AG08396 (cell line): ENCODE measurements at regions not wholly inside any gene's neighbourhood (a gene's known extent, or its start where the extent isn't known, plus 50 kb on each side); places are given as distances from the start of the nearest gene placed in this dataset.

Source experiments
- DNase-seq: peaks from one replicate; pipeline ENCODE4 v3.0.0; 2012; ENCODE audit warnings: low spot score, mixed read lengths

DNA sequence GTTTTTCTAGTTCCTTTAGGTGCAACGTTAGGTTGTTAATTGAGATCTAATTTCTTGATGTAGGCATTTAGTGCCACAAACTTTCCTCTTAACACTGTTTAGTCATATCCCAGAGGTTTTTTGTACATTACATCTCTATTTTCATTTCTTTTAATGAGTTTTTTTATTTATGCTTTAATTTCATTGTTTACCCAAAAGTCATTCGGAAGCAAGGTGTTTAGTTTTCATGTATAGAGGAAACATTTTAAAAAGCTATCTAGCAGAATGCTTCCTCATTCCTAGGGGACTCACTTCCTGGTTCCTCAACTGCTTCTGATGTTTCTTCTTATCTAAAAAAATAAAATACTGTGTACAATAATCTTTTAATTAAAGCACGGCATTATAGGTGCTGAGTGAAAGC is 307.2 kb upstream of the CAMK1G start:
- DNase-seq: no peak

DNA sequence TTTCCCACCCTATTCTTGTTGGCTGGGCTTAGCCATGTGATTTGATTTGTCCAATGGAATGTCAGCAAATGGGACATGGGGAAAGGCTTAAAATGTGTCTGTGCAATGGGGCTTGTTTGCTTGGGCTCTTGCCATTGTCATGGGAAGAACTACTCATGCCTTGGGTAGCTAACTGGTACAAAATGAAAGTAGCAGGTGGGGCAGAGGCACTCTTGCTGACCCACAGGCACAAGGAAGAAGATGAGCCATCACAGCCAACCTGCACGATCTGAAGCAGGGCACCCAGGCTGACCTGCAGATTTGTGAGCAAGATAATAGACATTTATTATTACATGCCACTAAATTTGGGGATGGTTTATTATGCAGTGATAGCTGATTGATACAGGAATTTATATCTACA is 305.9 kb upstream of the CAMK1G start:
- no peak for DNase-seq

DNA sequence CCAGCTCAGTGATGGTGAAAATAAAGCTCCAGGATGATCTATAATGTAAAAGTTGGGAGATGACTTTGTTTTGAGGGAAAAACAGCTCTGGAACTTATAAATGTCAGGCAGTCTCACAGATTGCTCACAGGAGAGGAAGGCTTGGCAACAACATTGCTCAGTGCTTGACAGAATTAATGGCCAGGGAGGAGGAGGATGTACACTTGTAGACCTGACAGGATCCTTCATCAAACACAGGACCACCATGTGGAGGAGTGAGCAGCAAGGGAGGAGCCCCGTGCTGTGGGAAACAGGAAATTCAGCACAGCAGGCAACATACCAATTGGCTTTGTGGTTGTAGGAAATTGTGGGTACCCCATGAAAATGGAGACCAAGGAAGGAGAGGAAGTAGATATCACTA is 291.8 kb upstream of the CAMK1G start:
- no peak for DNase-seq

DNA sequence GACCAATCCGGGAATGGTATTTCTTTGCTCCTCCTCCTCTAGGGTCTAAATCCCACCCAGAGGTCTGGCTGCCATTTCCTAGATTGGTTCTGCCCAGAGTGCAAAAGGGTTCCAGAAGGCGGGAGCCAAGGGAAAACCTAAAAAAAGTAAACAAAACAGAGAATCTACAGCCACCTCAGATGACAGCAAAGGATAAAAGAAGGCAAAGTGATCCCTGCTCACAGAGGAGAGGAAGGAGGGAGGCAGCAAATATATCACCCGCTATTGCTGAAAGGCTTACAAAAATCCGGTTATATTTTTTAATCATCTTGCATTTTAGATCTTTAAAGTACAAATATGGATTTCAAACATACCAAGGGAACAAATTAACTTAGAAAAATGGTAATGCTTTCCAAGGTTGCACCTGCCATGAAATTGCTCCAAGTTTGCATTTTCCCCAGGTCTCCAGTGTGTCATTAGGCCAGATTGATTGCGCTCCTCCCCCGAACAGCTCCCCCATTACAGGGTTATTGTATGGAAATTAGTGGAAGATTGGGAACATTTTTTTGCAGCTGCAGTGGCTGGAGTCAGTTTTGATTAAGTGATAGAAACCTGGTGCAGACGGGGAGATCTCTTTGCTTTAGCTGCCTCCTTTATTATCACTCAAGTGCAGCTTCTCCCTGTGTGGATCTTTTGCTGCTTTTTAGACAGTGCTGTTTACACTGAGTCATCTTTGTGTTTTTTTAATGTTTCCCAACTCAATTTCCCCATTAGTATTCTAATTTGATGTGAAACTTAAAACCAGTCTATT is 280.5 kb upstream of the CAMK1G start:
- no peak for DNase-seq

- DNase-seq: no peak
These were observed 279.3 kb upstream of the CAMK1G start for GRCh38 chr1:209304166-209304565.

DNA sequence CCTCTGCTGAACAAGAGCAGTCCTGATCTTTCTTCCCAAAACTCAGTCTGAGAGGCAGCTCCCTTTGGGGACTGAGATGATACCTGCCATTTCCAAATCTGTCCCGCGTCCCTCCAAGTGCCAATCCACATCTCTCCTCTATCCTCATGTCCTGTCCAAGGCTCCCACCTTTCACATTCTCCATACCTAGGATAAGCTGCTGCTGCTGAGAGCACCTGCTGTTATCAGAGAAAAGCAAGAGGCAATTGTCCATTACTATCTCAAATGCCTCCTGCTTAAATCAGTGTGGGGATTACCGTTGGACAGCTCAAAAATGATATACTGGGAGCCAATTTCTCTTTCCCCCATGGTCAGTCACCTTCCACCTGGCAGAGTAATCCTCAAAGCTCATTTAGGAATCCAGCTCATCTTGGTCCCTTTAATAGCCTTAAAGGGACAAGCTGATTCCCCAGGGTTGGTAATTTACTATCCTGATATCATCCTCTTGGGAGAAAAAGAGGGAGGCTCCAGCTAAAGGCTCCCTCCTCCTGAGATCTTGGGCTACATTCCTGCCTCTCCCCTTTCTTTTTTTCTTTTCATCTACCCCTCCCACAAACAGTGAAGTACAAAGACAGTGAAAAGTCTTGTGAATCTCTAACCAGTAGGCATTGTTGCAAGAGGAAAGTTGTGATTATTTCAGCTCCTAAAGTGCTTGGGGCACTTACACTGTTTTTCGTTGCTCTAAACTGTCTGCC is 278.1 kb upstream of the CAMK1G start:
- no peak for DNase-seq

- no peak for DNase-seq
These were observed 275.7 kb upstream of the CAMK1G start for GRCh38 chr1:209307846-209308245.

- DNase-seq: no peak
These were observed 274.3 kb upstream of the CAMK1G start for GRCh38 chr1:209309198-209309597.

GRCh38 chr1:209311770-209312169 is 271.7 kb upstream of the CAMK1G start:
- DNase-seq: no peak

- DNase-seq: no peak
These were observed 266.6 kb upstream of the CAMK1G start for GRCh38 chr1:209316929-209317328.

GRCh38 chr1:209318181-209319056 is 265.1 kb upstream of the CAMK1G start:
- DNase-seq: no peak

GRCh38 chr1:209319057-209319432 is 264.5 kb upstream of the CAMK1G start:
- no peak for DNase-seq

- no peak for DNase-seq
These were observed 264.0 kb upstream of the CAMK1G start for GRCh38 chr1:209319549-209319948.

GRCh38 chr1:209323743-209324142 is 259.8 kb upstream of the CAMK1G start:
- DNase-seq: no peak

DNA sequence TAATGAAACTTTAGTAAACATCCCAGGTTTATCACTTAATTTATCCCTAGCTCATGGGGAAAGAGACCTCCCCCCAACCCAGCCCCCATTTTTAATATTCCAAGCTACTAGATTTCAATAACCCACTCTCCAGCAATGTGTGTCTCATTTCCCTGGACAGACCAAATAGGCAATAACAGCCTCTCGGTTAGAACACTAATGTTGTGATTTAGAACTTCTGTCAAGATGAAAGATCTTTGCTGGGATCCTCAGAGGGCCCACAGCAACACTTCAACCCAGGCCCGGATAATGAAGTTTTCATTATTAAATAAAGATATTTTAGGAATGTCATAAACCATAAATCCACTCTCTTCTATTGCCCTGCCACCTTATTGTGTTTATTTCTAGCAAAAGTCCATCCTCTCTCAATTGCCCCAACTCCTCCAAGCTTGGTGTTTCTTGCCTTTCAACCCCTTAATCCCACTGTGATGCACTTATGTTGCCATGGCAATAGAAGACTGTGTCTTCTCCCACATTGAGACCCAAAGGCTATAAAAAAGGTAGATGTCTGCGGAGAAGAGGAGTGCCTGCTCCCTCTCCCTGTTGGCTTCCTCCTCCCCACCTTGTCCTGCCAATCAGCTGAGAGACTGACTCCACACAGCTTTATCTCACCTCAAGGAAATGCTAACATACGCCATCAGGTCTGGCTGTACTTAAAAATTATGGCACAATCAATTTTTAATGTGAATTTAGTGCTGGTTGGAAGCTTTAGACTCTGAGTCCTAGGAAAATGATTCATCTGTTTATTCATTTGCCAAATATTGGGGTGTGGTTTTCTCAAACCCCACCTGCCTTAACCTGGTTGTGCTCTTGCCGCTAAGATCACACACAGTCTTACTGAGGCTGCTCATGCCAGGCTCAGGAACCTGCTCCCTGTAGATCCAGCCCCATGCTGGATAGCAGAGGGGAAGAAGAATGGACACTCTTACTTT is 258.3 kb upstream of the CAMK1G start:
- no peak for DNase-seq

DNA sequence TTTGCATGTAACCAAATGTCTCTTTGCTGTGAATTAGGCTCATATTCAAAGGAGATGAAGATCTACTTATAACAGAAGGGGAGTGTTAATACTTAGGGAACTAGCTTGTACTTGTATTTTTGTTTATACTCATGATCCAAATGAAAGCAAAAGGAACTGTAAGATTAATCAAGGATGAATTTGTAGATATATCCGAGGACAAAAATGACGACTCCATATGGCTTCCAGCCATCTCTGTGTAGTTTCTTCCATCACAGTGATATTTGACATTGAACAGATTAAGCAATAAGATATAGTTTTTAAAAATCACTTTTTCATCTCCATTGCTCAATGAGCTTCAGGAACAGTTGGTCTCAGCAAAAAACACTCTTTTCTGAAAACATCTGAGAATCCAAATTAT is 257.4 kb upstream of the CAMK1G start:
- DNase-seq: no peak

GRCh38 chr1:209326831-209327230 is 256.7 kb upstream of the CAMK1G start:
- DNase-seq: no peak

DNA sequence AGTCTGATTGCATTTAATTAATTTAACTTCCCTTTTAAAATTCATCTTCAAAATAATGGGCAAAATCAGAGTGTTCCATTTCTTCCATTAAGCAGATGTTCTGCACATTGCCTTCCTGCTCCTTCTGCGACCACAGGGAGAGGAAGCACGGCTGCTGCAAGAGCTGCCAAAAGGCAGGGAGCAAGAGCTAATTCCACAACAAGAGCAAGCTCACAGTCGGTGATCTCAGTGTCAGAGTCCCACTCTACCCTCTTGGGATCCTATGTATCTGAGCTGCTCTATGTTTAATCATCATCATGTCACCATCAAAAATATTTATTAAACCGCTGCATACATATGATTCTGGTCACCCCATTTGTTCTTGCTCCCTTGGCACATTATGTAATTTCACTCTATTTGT is 255.3 kb upstream of the CAMK1G start:
- DNase-seq: no peak

DNA sequence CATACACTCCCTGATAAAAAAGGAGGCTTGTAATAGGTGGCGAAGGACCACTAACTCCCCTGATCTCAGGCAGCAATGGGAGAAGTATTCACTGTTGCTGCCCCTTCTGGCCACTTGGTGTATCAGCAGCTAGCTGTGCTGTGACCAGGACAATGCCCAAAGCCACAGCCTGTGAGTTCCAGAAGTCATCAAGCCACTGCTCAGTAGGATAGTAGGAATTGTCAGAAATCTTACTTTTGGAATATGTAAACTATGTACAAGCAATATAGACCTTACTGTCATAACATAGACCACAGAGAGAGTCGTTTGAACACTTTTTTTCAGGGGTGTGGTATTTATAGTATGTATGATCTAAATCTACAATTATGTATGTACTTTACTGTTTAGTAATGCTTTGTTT is 248.3 kb upstream of the CAMK1G start:
- peak; percentile 65 for DNase-seq

GRCh38 chr1:209341146-209341545 is 242.4 kb upstream of the CAMK1G start:
- DNase-seq: no peak

- DNase-seq: no peak
These were observed 241.7 kb upstream of the CAMK1G start for GRCh38 chr1:209341673-209342420.
